ENCODE measurements at regions not wholly inside any gene's neighbourhood (a gene's known extent, or its start where the extent isn't known, plus 50 kb on each side); places are given as distances from the start of the nearest gene placed in this dataset.

DNA sequence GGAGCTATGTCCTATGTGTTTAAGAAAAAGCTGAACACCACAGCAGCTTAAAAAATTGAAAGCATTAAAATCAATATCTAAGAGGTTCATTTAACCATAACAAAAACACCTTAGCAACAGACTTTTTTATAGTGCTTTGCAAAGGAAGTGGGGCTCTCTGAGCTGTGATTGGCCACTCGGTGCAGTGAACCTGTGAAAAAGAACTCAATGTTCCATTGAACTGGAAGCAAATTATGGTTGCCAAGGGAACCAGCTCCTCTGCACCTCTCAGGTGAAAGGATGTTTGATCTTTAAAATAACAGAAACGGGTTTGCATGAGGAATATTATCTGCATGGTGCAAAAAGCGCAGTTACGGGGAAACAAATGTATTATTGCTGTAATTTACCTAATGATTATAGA is 149.4 kb downstream of the SNAPC1 start:
- no peak overlapping the region for H2AFZ ChIP-seq (ENCODE audit: low read depth, low read length)
- no TSS peak for BruUV-seq (replicated peaks)
- TF ChIP-seq ZNF75A (CRISPR knock-in tag; IDR thresholded peaks at IDR 0.05) (no peak), HEY1 (CRISPR knock-in tag; IDR thresholded peaks at IDR 0.05; ENCODE audit: borderline replicate concordance) (no peak), ZNF41 (CRISPR knock-in tag; conservative IDR thresholded peaks at IDR 0.05) (no peak), ZFPM2 (CRISPR knock-in tag; IDR thresholded peaks at IDR 0.05) (no peak), SMAD1 (IDR thresholded peaks at IDR 0.05; ENCODE audit: low read depth, low read length, partially characterized antibody) (no peak), ZFP30 (CRISPR knock-in tag; IDR thresholded peaks at IDR 0.05; ENCODE audit: borderline replicate concordance) (no peak)
- H3K9ac ChIP-seq (ENCODE audit: insufficient read depth in 1 of 2, low read depth in 2 of 2, low read length in 2 of 2): no peak overlapping the region
- FAIRE-seq: no peak
- ATAC-seq: no peak
- no peaks in the 10 kb centered on the region for H3K79me2 ChIP-seq (ENCODE audit: control insufficient read depth, insufficient read depth, low read length)
- no peaks in the 10 kb centered on the region for H3K36me3 ChIP-seq (ENCODE audit: control insufficient read depth, insufficient read depth, low read length)
- no peaks in the 10 kb centered on the region for H3K9me3 ChIP-seq (replicated peaks; ENCODE audit: control insufficient read depth, insufficient read depth, low read depth, low read length)
- ChIA-PET CTCF (ENCODE audit: low intra/inter-chr PET ratio) (no interaction called here), POLR2A (no interaction called here)
- intact Hi-C loops (cut with micrococcal nuclease) (no loop called here), in situ Hi-C loops (cut with MboI) (no loop called here)
- no peaks in the 10 kb centered on the region for H4K20me1 ChIP-seq (replicated peaks; ENCODE audit: control insufficient read depth, insufficient read depth, low read length)
- H3K9me1 ChIP-seq (ENCODE audit: control insufficient read depth, insufficient read depth, low read length): no peaks in the 10 kb centered on the region
- H3K27ac ChIP-seq (ENCODE audit: extremely low read depth, low read depth, low read length): no peak overlapping the region
- H3K4me1 ChIP-seq (replicated peaks in 1 of 2; ENCODE audit: control insufficient read depth in 2 of 2, insufficient read depth in 2 of 2, low read length in 2 of 2): no peaks in the 10 kb centered on the region
- no peak for DNase-seq (ENCODE audit: extremely low read depth in 1 of 4, low spot score in 3 of 4)
- H3K27me3 ChIP-seq (ENCODE audit: control insufficient read depth in 2 of 2, insufficient read depth in 2 of 2, low read length in 2 of 2): no peaks in the 10 kb centered on the region
- no peak overlapping the region for H3K4me2 ChIP-seq (ENCODE audit: insufficient read depth, low read length)
- 2% methylated on average over 4 of the region's 4 CpGs for WGBS (ENCODE audit: insufficient coverage, low coverage, missing lambda C conversion rate)
- no peak overlapping the region for H3K4me3 ChIP-seq

DNA sequence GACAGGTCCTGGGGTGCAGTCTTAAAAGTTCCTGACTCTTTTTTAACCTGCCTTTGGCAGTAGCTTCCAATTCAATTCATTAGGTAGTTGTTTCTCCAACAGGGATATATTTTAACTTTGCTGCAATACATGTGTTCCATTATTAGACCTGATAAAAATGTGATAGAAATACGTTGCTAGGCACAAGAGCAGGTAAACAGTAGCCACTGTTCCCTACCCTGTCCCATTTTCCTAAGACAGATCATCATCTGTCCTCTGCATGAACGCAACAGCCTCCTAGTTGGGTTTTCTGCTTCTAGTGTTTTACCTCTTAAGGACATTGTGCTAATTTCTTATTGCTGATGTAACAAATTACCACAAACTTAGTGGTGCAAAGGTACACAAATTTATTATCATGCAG is 156.8 kb downstream of the SNAPC1 start:
- no peaks in the 10 kb centered on the region for H3K9me1 ChIP-seq (ENCODE audit: control insufficient read depth, insufficient read depth, low read length)
- DNase-seq (ENCODE audit: extremely low read depth in 1 of 4, low spot score in 3 of 4) (no peak), ATAC-seq (no peak), FAIRE-seq (no peak)
- no peaks in the 10 kb centered on the region for H4K20me1 ChIP-seq (replicated peaks; ENCODE audit: control insufficient read depth, insufficient read depth, low read length)
- no peaks in the 10 kb centered on the region for H3K9me3 ChIP-seq (replicated peaks; ENCODE audit: control insufficient read depth, insufficient read depth, low read depth, low read length)
- intact Hi-C loops (cut with micrococcal nuclease): no loop called here
- H3K27me3 ChIP-seq (ENCODE audit: control insufficient read depth in 2 of 2, insufficient read depth in 2 of 2, low read length in 2 of 2): no peaks in the 10 kb centered on the region
- BruUV-seq (replicated peaks): no TSS peak
- ChIA-PET POLR2A (no interaction called here), CTCF (ENCODE audit: low intra/inter-chr PET ratio) (no interaction called here)
- H3K4me1 ChIP-seq (replicated peaks in 1 of 2; ENCODE audit: control insufficient read depth in 2 of 2, insufficient read depth in 2 of 2, low read length in 2 of 2): no peaks in the 10 kb centered on the region
- no peak for TF ChIP-seq KAT2B (IDR thresholded peaks at IDR 0.05; ENCODE audit: low read depth, low read length)
- in situ Hi-C loops (cut with MboI): no loop called here
- no peaks in the 10 kb centered on the region for H3K36me3 ChIP-seq (ENCODE audit: control insufficient read depth, insufficient read depth, low read length)
- no peak overlapping the region for H3K4me2 ChIP-seq (ENCODE audit: insufficient read depth, low read length)
- H3K79me2 ChIP-seq (ENCODE audit: control insufficient read depth, insufficient read depth, low read length): no peaks in the 10 kb centered on the region
- H3K27ac ChIP-seq (ENCODE audit: extremely low read depth, low read depth, low read length): no peak overlapping the region
- H2AFZ ChIP-seq (ENCODE audit: low read depth, low read length): no peak overlapping the region
- H3K9ac ChIP-seq (ENCODE audit: insufficient read depth in 1 of 2, low read depth in 2 of 2, low read length in 2 of 2): no peak overlapping the region
- 0% methylated on average over 2 of the region's 2 CpGs for WGBS (ENCODE audit: insufficient coverage, low coverage, missing lambda C conversion rate)
- H3K4me3 ChIP-seq: no peak overlapping the region
